H1 (cell line): ENCODE measurements at regions not wholly inside any gene's neighbourhood (a gene's known extent, or its start where the extent isn't known, plus 50 kb on each side); places are given as distances from the start of the nearest gene placed in this dataset.
"Not testable (repeated sequence)": the region's sequence is repeated elsewhere in the genome, so short reads cannot be mapped to it uniquely, and the experiment has no call there.

Experiments used
- CTCF ChIA-PET: fragments of 300-600 bp; sonication (Branson Sonifier 250); formaldehyde crosslinking; loops from one replicate; lab custom pipeline; 2021; ENCODE audit not compliant: partially characterized antibody; lab: Charles Lee
- POLR2A ChIA-PET: fragments of 300-600 bp; sonication (Branson Sonifier 250); formaldehyde crosslinking; loops from one replicate; lab custom pipeline; 2021; ENCODE audit warnings: inconsistent platforms; ENCODE audit not compliant: partially characterized antibody; lab: Charles Lee
- DNase-seq, 2 experiments: peaks; one replicate each; pipeline versions ENCODE4 v3.0.0 to v3.0.0-alpha.2; 2010 to 2022; ENCODE audit warnings: low spot score in 2 of 2, low read depth in 1 of 2, mixed read lengths in 1 of 2
- FAIRE-seq: peaks from 2 replicates; lab custom pipeline; 2011; peaks lifted over from hg19 to GRCh38; lab: Jason Lieb, UNC
- H2AFZ ChIP-seq: 2 replicates; pipeline ENCODE4 v1.8.1; 2012; ENCODE audit warnings: low read length, inconsistent platforms
- H2AK5ac ChIP-seq: 2 replicates; pipeline ENCODE4 v1.6.1; 2013; ENCODE audit warnings: low read depth, low read length
- H2BK120ac ChIP-seq: replicated peaks from 2 replicates; pipeline ENCODE3; 2013; ENCODE audit warnings: low read depth, low read length, inconsistent platforms
- H2BK12ac ChIP-seq: 2 replicates; pipeline ENCODE4 v1.6.1; 2013; ENCODE audit warnings: low read depth, low read length
- H2BK15ac ChIP-seq: 2 replicates; pipeline ENCODE4 v1.6.1; 2013; ENCODE audit warnings: low read length
- H2BK20ac ChIP-seq: 2 replicates; pipeline ENCODE4 v1.6.1; 2013; ENCODE audit warnings: low read length
- H2BK5ac ChIP-seq: 2 replicates; pipeline ENCODE4 v1.6.1; 2013; ENCODE audit warnings: low read depth, low read length
- H3K14ac ChIP-seq: 2 replicates; pipeline ENCODE4 v1.6.1; 2013; ENCODE audit warnings: inconsistent platforms; ENCODE audit not compliant: insufficient read length
- H3K18ac ChIP-seq: 2 replicates; pipeline ENCODE4 v1.6.1; 2013; ENCODE audit warnings: low read length; ENCODE audit errors: extremely low read depth
- H3K23ac ChIP-seq: 2 replicates; pipeline ENCODE4 v1.6.1; 2013; ENCODE audit warnings: inconsistent platforms; ENCODE audit not compliant: insufficient read length
- H3K23me2 ChIP-seq: 2 replicates; pipeline ENCODE4 v1.6.1; 2013; ENCODE audit warnings: low read depth, low read length
- H3K27ac ChIP-seq: 2 replicates; pipeline ENCODE4 v1.6.1; 2011; ENCODE audit warnings: low read depth, low read length, inconsistent platforms
- H3K27me3 ChIP-seq, 4 experiments: replicated peaks in 1 of 4; 1 replicate in 1 of 4; 2 replicates in 3 of 4; pipeline versions ENCODE4 v1.6.1 to v1.8.1; 2011 to 2013; ENCODE audit warnings: low read length in 3 of 4, mild to moderate bottlenecking in 3 of 4, inconsistent platforms in 2 of 4, mixed read lengths in 2 of 4, moderate library complexity in 1 of 4; ENCODE audit not compliant: control insufficient read depth in 3 of 4, insufficient read depth in 3 of 4; ENCODE audit errors: extremely low read depth in 1 of 4
- H3K36me3 ChIP-seq, 4 experiments: 2 replicates each; pipeline versions ENCODE4 v1.6.1 to v1.8.1; 2011 to 2013; ENCODE audit warnings: mild to moderate bottlenecking in 4 of 4, low read length in 3 of 4, moderate library complexity in 2 of 4, control low read depth in 1 of 4, inconsistent platforms in 1 of 4; ENCODE audit not compliant: insufficient read depth in 4 of 4, control insufficient read depth in 2 of 4
- H3K4ac ChIP-seq: replicated peaks from 2 replicates; pipeline ENCODE3; 2013; ENCODE audit warnings: low read length, low read depth, mixed read lengths, inconsistent platforms; ENCODE audit not compliant: insufficient read length
- H3K4me1 ChIP-seq, 4 experiments: replicated peaks in 1 of 4; 1 replicate in 1 of 4; 2 replicates in 3 of 4; pipeline versions ENCODE4 v1.6.1 to v1.8.1; 2011 to 2013; ENCODE audit warnings: low read length in 3 of 4, inconsistent platforms in 2 of 4, mixed read lengths in 1 of 4; ENCODE audit not compliant: insufficient read depth in 4 of 4, control insufficient read depth in 3 of 4
- H3K4me2 ChIP-seq, 2 experiments: 2 replicates each; pipeline versions ENCODE4 v1.6.1 to v1.8.1; 2011 to 2013; ENCODE audit warnings: low read depth in 2 of 2, low read length in 2 of 2, control low read depth in 1 of 2, inconsistent platforms in 1 of 2, mild to moderate bottlenecking in 1 of 2; ENCODE audit not compliant: insufficient read depth in 1 of 2
- H3K4me3 ChIP-seq, 4 experiments: fragments of 200-600, 300-600 bp in 1 of 4; sonication (generic), shearing (Covaris generic), sonication (Bioruptor Twin) in 1 of 4; 2 replicates each; pipeline versions ENCODE4 v1.5.1 to v1.8.1; 2011 to 2016; ENCODE audit warnings: low read length in 4 of 4, low read depth in 3 of 4, control low read depth in 2 of 4, inconsistent platforms in 2 of 4, mild to moderate bottlenecking in 2 of 4, mixed read lengths in 1 of 4, moderate library complexity in 1 of 4; ENCODE audit not compliant: insufficient read depth in 2 of 4; ENCODE audit errors: extremely low read depth in 1 of 4
- H3K56ac ChIP-seq: replicated peaks from 2 replicates; pipeline ENCODE3; 2013; ENCODE audit warnings: low read depth, mild to moderate bottlenecking, mixed read lengths, low read length, inconsistent platforms; ENCODE audit not compliant: insufficient read length
- H3K79me1 ChIP-seq: 2 replicates; pipeline ENCODE4 v1.6.1; 2013; ENCODE audit warnings: low read depth, low read length, control low read depth
- H3K79me2 ChIP-seq, 2 experiments: 2 replicates each; pipeline versions ENCODE4 v1.6.1 to v1.8.1; 2012 to 2013; ENCODE audit warnings: low read length in 2 of 2, mild to moderate bottlenecking in 2 of 2, inconsistent platforms in 1 of 2; ENCODE audit not compliant: insufficient read depth in 2 of 2, control insufficient read depth in 1 of 2
- H3K9ac ChIP-seq, 4 experiments: replicated peaks in 1 of 4; 1 replicate in 1 of 4; 2 replicates in 3 of 4; pipeline versions ENCODE4 v1.6.1 to v1.8.1; 2011 to 2013; ENCODE audit warnings: low read depth in 3 of 4, low read length in 3 of 4, control low read depth in 2 of 4, mild to moderate bottlenecking in 2 of 4, moderate library complexity in 2 of 4, inconsistent platforms in 1 of 4; ENCODE audit errors: extremely low read depth in 1 of 4
- H3K9me3 ChIP-seq, 2 experiments: 2 replicates each; pipeline versions ENCODE4 v1.6.1 to v1.8.1; 2012 to 2013; ENCODE audit warnings: mild to moderate bottlenecking in 2 of 2, moderate library complexity in 2 of 2, control low read depth in 1 of 2, inconsistent platforms in 1 of 2, low read depth in 1 of 2, low read length in 1 of 2, mixed read lengths in 1 of 2; ENCODE audit not compliant: insufficient read depth in 2 of 2
- H4K20me1 ChIP-seq, 2 experiments: replicated peaks in 1 of 2; 2 replicates each; pipeline versions ENCODE3 to v1.8.1; 2011 to 2013; ENCODE audit warnings: inconsistent platforms in 2 of 2, low read length in 2 of 2, mild to moderate bottlenecking in 1 of 2; ENCODE audit not compliant: insufficient read depth in 2 of 2, control insufficient read depth in 1 of 2
- H4K5ac ChIP-seq: 2 replicates; pipeline ENCODE4 v1.6.1; 2013; ENCODE audit warnings: low read length, low read depth, mixed read lengths, inconsistent platforms; ENCODE audit not compliant: insufficient read length
- H4K8ac ChIP-seq: 2 replicates; pipeline ENCODE4 v1.8.0; 2013; ENCODE audit warnings: mild to moderate bottlenecking, moderate library complexity, low read length, inconsistent platforms; ENCODE audit not compliant: insufficient read depth; ENCODE audit errors: extremely low read depth
- H4K91ac ChIP-seq: replicated peaks from 2 replicates; pipeline ENCODE3; 2013; ENCODE audit warnings: low read length, mixed read lengths, inconsistent platforms; ENCODE audit not compliant: insufficient read length
- GABPA ChIP-seq: IDR thresholded peaks from 2 replicates; pipeline ENCODE4 v1.6.1; 2011; ENCODE audit warnings: mild to moderate bottlenecking, low read length, moderate library complexity, borderline replicate concordance; ENCODE audit not compliant: insufficient read depth
- SP2 ChIP-seq: IDR thresholded peaks from 2 replicates; pipeline ENCODE4 v1.6.1; 2012; ENCODE audit warnings: mild to moderate bottlenecking, low read length, inconsistent platforms
- SRF ChIP-seq: IDR thresholded peaks from 2 replicates; pipeline ENCODE4 v1.6.1; 2011; ENCODE audit warnings: mild to moderate bottlenecking, low read depth, low read length, moderate library complexity

DNA sequence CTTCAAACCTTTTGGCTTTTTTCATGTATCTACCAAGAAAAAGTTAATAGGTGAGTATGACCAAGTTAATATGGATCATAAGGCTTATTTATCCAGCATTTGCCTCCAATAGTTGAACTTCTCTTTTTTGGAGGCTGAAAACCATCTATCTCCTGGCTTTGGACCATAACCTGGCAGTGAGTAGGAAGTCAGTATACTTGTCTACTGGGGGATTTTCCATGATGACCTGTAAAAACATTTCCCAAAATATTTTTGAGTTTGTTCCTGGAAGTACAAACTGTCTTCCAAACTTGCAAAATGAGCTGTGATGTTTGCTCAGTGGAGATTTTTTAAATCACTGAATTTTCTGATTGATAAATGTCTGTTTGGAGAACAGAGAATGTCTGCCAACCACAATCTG lies 349.9 kb downstream of the FAM47B start:
- Histone ChIP-seq H3K27me3 (no peaks in the 10 kb centered on the region), H2BK120ac (no peak overlapping the region), H2AFZ (no peak overlapping the region), H3K23me2 (no peaks in the 10 kb centered on the region), H4K91ac (no peak overlapping the region), H3K27ac (no peak overlapping the region), H3K4me2 (no peak overlapping the region), H2BK5ac (no peak overlapping the region), H4K5ac (no peak overlapping the region), H4K8ac (no peak overlapping the region), H3K79me2 (no peaks in the 10 kb centered on the region), H3K4me3 (no peak overlapping the region), H3K4me1 (no peaks in the 10 kb centered on the region), H2BK15ac (no peak overlapping the region), H3K36me3 (no peaks in the 10 kb centered on the region), H3K18ac (no peak overlapping the region), H3K9ac (no peak overlapping the region), H4K20me1 (no peaks in the 10 kb centered on the region), H3K14ac (no peak overlapping the region), H2BK20ac (no peak overlapping the region)
- no peak for FAIRE-seq
- ChIA-PET POLR2A (no interaction called here), CTCF (no interaction called here)
- TF ChIP-seq GABPA, result no peak
- TF ChIP-seq SP2, result no peak
- TF ChIP-seq SRF, result no peak
- TF ChIP-seq, all 59 proteins: peak for 0
- Histone ChIP-seq H3K4ac (no peak overlapping the region), H2BK12ac (no peak overlapping the region), H3K79me1 (no peaks in the 10 kb centered on the region), H3K9me3 (no peaks in the 10 kb centered on the region), H3K23ac (no peak overlapping the region), H2AK5ac (no peak overlapping the region), H3K56ac (no peak overlapping the region)
- no peak for DNase-seq

DNA sequence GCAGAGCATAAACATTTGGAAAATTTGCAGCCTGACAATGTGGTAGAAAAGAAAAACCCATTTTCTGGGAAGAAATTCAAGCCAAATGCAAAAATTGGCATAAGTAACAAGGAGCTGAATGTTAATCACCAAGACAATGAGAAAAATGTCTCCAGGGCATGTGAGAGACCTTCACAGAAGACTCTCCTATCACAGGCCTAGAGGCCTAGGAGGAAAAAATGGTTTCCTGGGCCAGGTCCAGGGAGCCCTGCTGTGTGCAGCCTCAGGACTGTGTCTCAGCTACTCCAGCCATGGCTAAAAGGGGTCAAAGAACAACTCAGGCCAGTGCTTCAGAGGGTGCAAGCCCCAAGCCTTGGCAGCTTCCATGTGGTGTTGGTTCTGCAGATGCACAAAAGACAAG lies 362.4 kb downstream of the FAM47B start:
- H2BK20ac ChIP-seq, H2AFZ ChIP-seq, H3K36me3 ChIP-seq, H4K8ac ChIP-seq, H3K14ac ChIP-seq, H3K4me2 ChIP-seq, H4K91ac ChIP-seq, H3K9ac ChIP-seq, CTCF ChIA-PET, H3K23me2 ChIP-seq, H3K79me2 ChIP-seq, H4K5ac ChIP-seq, H3K23ac ChIP-seq, H3K4me3 ChIP-seq, H2BK120ac ChIP-seq, FAIRE-seq, H2BK5ac ChIP-seq, H2BK15ac ChIP-seq, H3K56ac ChIP-seq, H3K4ac ChIP-seq, DNase-seq, H3K27me3 ChIP-seq, H3K79me1 ChIP-seq, POLR2A ChIA-PET, H3K27ac ChIP-seq, H3K18ac ChIP-seq, H3K9me3 ChIP-seq, H2AK5ac ChIP-seq, H4K20me1 ChIP-seq, H3K4me1 ChIP-seq, H2BK12ac ChIP-seq: not testable (repeated sequence)
